ENCODE measurements at regions not wholly inside any gene's neighbourhood (a gene's known extent, or its start where the extent isn't known, plus 50 kb on each side); places are given as distances from the start of the nearest gene placed in this dataset.
"Not testable (repeated sequence)": the region's sequence is repeated elsewhere in the genome, so short reads cannot be mapped to it uniquely, and the experiment has no call there.

GRCh38 chr17:27946513-27946912 lies 53.3 kb upstream of the LYRM9 start:
- Histone ChIP-seq H3K36me3 (ENCODE audit: insufficient read depth, low read length, poor library complexity, severe bottlenecking) (no peaks in the 10 kb centered on the region), H3K9me3 (ENCODE audit: low read depth, low read length, poor library complexity, severe bottlenecking) (no peaks in the 10 kb centered on the region), H3K27ac (ENCODE audit: low read depth, low read length, poor library complexity, severe bottlenecking) (no peak overlapping the region), H3K4me1 (ENCODE audit: insufficient read depth, low read length, poor library complexity, severe bottlenecking) (no peaks in the 10 kb centered on the region), H3K27me3 (replicated peaks; ENCODE audit: insufficient read depth, low read depth, low read length, poor library complexity) (no peaks in the 10 kb centered on the region), H3K4me3 (ENCODE audit: low read depth, low read length, poor library complexity, severe bottlenecking) (no peak overlapping the region)
- DNase-seq (ENCODE audit: low spot score) = no peak
- no peak for TF ChIP-seq EZH2 (IDR thresholded peaks at IDR 0.05; ENCODE audit: borderline replicate concordance, low read depth, low read length, poor library complexity, severe bottlenecking)
- TF ChIP-seq CTCF (conservative IDR thresholded peaks at IDR 0.05; ENCODE audit: low read depth, low read length) = no peak
- ChIA-PET CTCF (no interaction called here), POLR2A (ENCODE audit: low non-redundant PET) (no interaction called here)
- intact Hi-C loops (cut with micrococcal nuclease; ENCODE audit: unreplicated experiment) = no loop called here
- no TSS peak for BruUV-seq (replicated peaks)

DNA sequence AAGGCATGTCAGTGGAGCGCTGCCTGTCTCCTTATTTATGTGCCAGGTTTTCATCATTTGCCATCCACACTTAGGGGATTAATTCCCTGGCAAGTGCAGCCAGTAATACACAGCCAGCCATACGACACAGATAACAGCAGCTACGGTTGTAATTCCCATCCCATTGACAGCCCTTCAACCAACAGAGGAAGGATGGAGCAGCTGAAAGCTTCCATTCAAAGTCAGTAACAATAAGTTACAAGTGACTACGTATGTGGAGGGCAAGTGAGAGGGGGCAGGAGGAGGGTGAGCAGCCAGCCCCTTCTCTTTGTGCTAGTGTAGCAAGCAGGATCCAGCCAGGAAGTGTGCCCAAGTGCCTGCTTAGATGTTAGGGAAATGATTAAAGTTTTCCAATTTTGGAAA lies 53.8 kb upstream of the LYRM9 start:
- ChIA-PET CTCF (no interaction called here), POLR2A (ENCODE audit: low non-redundant PET) (no interaction called here)
- Histone ChIP-seq H3K4me1 (ENCODE audit: insufficient read depth, low read length, poor library complexity, severe bottlenecking) (no peaks in the 10 kb centered on the region), H3K27ac (ENCODE audit: low read depth, low read length, poor library complexity, severe bottlenecking) (no peak overlapping the region), H3K27me3 (replicated peaks; ENCODE audit: insufficient read depth, low read depth, low read length, poor library complexity) (no peaks in the 10 kb centered on the region), H3K4me3 (ENCODE audit: low read depth, low read length, poor library complexity, severe bottlenecking) (no peak overlapping the region), H3K9me3 (ENCODE audit: low read depth, low read length, poor library complexity, severe bottlenecking) (no peaks in the 10 kb centered on the region), H3K36me3 (ENCODE audit: insufficient read depth, low read length, poor library complexity, severe bottlenecking) (no peaks in the 10 kb centered on the region)
- TF ChIP-seq CTCF (conservative IDR thresholded peaks at IDR 0.05; ENCODE audit: low read depth, low read length) = no peak
- no peak for TF ChIP-seq EZH2 (IDR thresholded peaks at IDR 0.05; ENCODE audit: borderline replicate concordance, low read depth, low read length, poor library complexity, severe bottlenecking)
- no peak for DNase-seq (ENCODE audit: low spot score)
- intact Hi-C loops (cut with micrococcal nuclease; ENCODE audit: unreplicated experiment) = no loop called here
- BruUV-seq (replicated peaks) = no TSS peak

GRCh38 chr17:27949304-27949703 lies 56.1 kb upstream of the LYRM9 start:
- no peak overlapping the region for H3K4me3 ChIP-seq (ENCODE audit: low read depth, low read length, poor library complexity, severe bottlenecking)
- no peaks in the 10 kb centered on the region for H3K9me3 ChIP-seq (ENCODE audit: low read depth, low read length, poor library complexity, severe bottlenecking)
- ChIA-PET CTCF (no interaction called here), POLR2A (ENCODE audit: low non-redundant PET) (no interaction called here)
- no peak overlapping the region for H3K27ac ChIP-seq (ENCODE audit: low read depth, low read length, poor library complexity, severe bottlenecking)
- intact Hi-C loops (cut with micrococcal nuclease; ENCODE audit: unreplicated experiment) = no loop called here
- BruUV-seq (replicated peaks) = no TSS peak
- no peaks in the 10 kb centered on the region for H3K27me3 ChIP-seq (replicated peaks; ENCODE audit: insufficient read depth, low read depth, low read length, poor library complexity)
- no peak for DNase-seq (ENCODE audit: low spot score)
- no peaks in the 10 kb centered on the region for H3K36me3 ChIP-seq (ENCODE audit: insufficient read depth, low read length, poor library complexity, severe bottlenecking)
- TF ChIP-seq CTCF (conservative IDR thresholded peaks at IDR 0.05; ENCODE audit: low read depth, low read length) (no peak), EZH2 (IDR thresholded peaks at IDR 0.05; ENCODE audit: borderline replicate concordance, low read depth, low read length, poor library complexity, severe bottlenecking) (no peak)
- no peaks in the 10 kb centered on the region for H3K4me1 ChIP-seq (ENCODE audit: insufficient read depth, low read length, poor library complexity, severe bottlenecking)

GRCh38 chr17:27950225-27950624 lies 57.1 kb upstream of the LYRM9 start:
- H3K4me1 ChIP-seq (ENCODE audit: insufficient read depth, low read length, poor library complexity, severe bottlenecking); H3K9me3 ChIP-seq (ENCODE audit: low read depth, low read length, poor library complexity, severe bottlenecking); BruUV-seq (replicated peaks); H3K4me3 ChIP-seq (ENCODE audit: low read depth, low read length, poor library complexity, severe bottlenecking); POLR2A ChIA-PET (ENCODE audit: low non-redundant PET); intact Hi-C loops (cut with micrococcal nuclease; ENCODE audit: unreplicated experiment); H3K36me3 ChIP-seq (ENCODE audit: insufficient read depth, low read length, poor library complexity, severe bottlenecking); H3K27ac ChIP-seq (ENCODE audit: low read depth, low read length, poor library complexity, severe bottlenecking); H3K27me3 ChIP-seq (replicated peaks; ENCODE audit: insufficient read depth, low read depth, low read length, poor library complexity); DNase-seq (ENCODE audit: low spot score): not testable (repeated sequence)
- CTCF ChIA-PET = interaction anchor here (0.7 kb wide), 1 partner anchor 9 kb away, joined by 3 read pairs; no protein-coding TSS in a partner anchor
